ENCODE measurements at regions not wholly inside any gene's neighbourhood (a gene's known extent, or its start where the extent isn't known, plus 50 kb on each side); places are given as distances from the start of the nearest gene placed in this dataset.

DNA sequence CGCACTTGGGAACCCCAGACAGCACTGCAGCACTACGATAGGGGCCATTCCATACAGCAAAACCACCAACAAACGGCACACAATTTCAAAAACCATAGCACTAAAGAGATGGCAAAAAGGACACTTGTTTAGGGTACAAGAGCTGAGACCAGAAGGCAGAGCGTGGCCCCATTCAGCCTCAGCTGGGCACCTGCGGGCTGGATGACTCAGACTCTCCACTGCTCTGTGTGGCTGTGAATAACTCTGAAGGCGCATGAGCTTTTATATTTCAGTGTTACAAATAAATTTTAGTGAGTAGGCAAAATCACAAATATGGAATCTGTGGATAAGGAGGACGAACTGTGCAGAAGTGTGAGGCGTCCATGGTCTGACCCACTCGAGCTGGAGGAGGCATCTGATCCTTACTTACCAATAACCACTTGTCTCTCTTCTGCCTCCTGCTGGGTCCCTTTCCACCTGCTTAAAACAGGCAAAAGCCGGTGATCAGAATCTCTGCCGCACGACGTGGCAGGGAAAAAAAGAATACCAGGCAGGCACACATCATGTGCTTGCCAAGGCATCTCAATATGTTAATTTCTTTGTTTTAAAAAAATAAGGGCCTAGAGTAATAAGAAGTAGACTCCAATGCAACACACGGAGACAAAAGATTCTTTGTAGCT, 325.7 kb downstream of the SHANK2 start:
- TF ChIP-seq POLR2A (IDR thresholded peaks at IDR 0.05; ENCODE audit: low read depth, low read length) = no peak
- DNase-seq (ENCODE audit: insufficient read length, low spot score) (no peak), FAIRE-seq (no peak)

DNA sequence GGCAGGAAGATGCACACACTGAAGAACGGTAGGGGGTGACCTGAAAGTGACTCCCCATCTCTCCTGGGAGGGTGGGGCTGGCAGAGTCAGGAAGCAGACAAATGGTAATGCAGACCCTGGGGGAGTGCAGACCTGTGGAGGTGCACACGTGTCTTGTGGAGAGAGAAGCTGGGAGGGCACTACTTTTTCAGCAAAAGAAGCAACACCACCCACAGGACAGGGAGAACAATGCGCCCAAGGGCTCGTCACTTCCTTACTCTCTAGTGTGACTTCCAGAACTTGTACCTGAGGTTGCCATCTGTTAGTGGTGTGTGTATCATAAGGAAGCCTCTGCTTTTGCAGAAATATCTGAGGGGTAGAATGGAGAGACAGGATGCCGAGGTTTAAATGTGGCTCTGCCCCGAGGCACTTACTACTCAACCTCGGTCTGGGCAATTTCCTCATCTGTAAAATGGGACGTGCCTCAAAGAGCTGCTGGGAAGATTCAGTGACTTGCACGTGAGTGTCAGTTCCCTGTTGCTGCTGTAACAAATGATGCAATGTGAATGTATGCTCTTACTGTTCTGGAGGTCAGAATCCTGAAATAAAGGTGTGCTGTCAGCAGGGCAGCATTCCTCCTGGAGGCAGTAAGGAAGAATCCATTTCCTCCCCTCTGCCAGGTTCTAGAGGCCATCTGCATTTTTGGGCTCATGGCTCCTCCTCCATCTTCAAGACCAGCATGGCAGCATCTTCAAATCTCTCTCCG, 323.4 kb downstream of the SHANK2 start:
- DNase-seq (ENCODE audit: insufficient read length, low spot score) = no peak
- TF ChIP-seq POLR2A (IDR thresholded peaks at IDR 0.05; ENCODE audit: low read depth, low read length) = no peak
- no peak for FAIRE-seq

GRCh38 chr11:70930215-70930614, 322.2 kb downstream of the SHANK2 start:
- TF ChIP-seq POLR2A (IDR thresholded peaks at IDR 0.05; ENCODE audit: low read depth, low read length) = no peak
- DNase-seq (ENCODE audit: insufficient read length, low spot score) = no peak
- FAIRE-seq = no peak

DNA sequence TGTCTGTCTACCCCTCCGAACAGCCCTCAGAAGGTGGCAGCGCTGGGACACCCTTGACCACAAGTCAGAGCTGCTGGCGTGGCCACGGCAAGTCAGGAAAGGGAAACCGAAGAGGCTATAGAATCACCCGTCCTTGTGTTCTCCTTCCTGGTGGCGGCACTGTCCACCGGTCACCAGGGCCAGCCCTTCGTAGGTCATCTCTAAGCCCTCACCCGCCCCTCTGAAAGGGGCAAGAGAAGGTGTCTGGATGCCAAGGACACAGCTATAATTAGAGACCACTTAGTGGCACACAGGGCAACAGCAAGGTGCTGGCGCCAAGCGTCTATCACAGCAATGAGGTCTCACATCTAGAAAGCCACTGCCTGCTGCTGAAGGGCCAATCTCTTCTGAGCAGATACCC, 320.9 kb downstream of the SHANK2 start:
- DNase-seq (ENCODE audit: insufficient read length, low spot score) (no peak), FAIRE-seq (no peak)
- no peak for TF ChIP-seq POLR2A (IDR thresholded peaks at IDR 0.05; ENCODE audit: low read depth, low read length)

GRCh38 chr11:70933981-70934583, 318.3 kb downstream of the SHANK2 start:
- TF ChIP-seq POLR2A (IDR thresholded peaks at IDR 0.05; ENCODE audit: low read depth, low read length) = no peak
- DNase-seq (ENCODE audit: insufficient read length, low spot score) (no peak), FAIRE-seq (no peak)

DNA sequence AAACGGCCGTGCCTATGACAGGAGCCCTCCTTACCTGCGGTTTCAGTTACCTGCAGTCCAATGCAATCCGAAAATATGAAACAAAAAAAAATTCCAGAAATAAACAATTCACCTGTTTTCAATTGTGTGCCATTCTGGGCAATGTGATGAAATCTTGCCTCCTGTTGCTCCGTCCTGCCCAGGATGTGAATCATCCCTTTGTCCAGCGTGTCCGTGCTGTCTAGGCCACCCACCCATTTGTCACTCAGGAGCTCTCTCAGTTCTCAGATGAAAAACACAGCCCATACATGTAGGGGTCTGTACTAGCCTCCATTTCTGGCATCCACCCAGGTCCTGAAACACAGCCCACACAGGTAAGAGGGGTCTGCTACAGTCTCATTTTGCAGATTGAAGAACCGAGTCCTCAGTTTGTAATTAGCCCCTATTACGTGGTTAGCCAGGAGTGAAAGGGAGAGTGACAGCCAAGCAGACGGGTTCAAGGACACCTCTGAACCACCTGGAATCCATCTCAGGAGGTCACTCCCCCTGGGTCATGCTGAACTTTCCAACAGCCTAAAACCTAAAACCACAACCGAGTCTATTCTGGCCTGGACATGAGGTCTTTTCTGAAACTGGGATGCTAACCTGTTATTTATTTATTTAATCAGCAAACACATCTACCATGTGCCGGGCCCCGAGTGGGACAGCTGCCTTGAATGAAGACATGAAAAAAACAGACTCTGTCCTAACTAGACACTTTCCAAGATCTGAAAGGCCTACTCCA, 317.2 kb downstream of the SHANK2 start:
- DNase-seq (ENCODE audit: insufficient read length, low spot score) = no peak
- no peak for TF ChIP-seq POLR2A (IDR thresholded peaks at IDR 0.05; ENCODE audit: low read depth, low read length)
- FAIRE-seq = no peak

- FAIRE-seq (no peak), DNase-seq (ENCODE audit: insufficient read length, low spot score) (no peak)
- TF ChIP-seq POLR2A (IDR thresholded peaks at IDR 0.05; ENCODE audit: low read depth, low read length) = no peak
Observed at GRCh38 chr11:70942593-70942992, 309.8 kb downstream of the SHANK2 start.

GRCh38 chr11:70944141-70944540, 308.2 kb downstream of the SHANK2 start:
- DNase-seq (ENCODE audit: insufficient read length, low spot score) = no peak
- no peak for FAIRE-seq
- no peak for TF ChIP-seq POLR2A (IDR thresholded peaks at IDR 0.05; ENCODE audit: low read depth, low read length)

GRCh38 chr11:70944636-70945035, 307.7 kb downstream of the SHANK2 start:
- no peak for FAIRE-seq
- TF ChIP-seq POLR2A (IDR thresholded peaks at IDR 0.05; ENCODE audit: low read depth, low read length) = no peak
- DNase-seq (ENCODE audit: insufficient read length, low spot score) = no peak

DNA sequence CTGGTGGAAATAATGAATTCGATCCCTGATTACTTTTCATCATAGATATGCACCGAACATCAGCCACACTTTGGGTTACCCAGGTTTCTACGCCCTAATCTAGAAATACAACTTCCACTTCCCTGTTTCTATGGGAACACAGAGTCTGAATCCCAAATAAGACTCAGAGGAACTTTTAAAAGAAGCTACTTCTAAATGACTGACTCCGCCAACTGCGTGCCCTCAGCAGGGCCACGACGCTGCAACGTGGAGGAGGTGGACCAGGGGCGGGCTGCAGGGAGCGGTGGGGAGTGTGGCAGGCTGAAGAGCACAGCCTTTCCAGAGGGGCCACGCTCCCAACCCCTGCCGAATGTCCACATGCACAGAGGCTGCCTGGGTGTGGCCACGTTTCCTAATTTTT, 304.0 kb downstream of the SHANK2 start:
- DNase-seq (ENCODE audit: insufficient read length, low spot score) = no peak
- no peak for FAIRE-seq
- no peak for TF ChIP-seq POLR2A (IDR thresholded peaks at IDR 0.05; ENCODE audit: low read depth, low read length)

DNA sequence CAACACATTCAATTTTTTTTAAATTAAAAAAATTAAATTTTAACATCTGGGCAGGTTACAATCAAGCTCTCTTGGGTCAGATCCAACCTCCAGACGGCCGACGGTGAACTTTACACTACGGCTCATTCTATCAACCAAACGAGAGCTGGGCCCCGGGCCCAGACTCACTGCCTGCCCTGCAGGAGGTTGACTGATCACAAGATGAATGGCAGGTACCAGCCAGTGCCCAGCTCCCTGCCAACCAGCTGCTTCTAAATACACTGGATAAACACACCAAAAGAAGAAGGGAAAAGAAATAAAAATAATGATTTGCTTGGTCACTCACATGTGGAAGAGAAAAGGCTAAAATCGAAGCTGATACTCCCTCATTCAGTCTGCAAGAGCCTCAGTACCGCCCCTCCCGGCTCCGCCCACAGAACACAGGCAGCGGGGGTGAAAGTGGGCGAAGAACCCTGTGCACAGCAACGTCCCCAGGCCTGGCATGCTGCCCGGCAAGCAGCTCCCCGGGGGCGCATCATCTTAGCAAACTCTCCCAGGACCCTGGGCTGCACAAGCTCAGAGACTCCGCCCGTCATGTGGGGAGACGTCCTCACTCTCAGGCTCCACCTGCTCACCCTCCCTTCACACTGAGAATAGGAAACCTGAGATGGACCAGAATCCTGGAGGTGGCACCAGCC, 303.4 kb downstream of the SHANK2 start:
- no peak for FAIRE-seq
- no peak for DNase-seq (ENCODE audit: insufficient read length, low spot score)
- TF ChIP-seq POLR2A (IDR thresholded peaks at IDR 0.05; ENCODE audit: low read depth, low read length) = no peak

DNA sequence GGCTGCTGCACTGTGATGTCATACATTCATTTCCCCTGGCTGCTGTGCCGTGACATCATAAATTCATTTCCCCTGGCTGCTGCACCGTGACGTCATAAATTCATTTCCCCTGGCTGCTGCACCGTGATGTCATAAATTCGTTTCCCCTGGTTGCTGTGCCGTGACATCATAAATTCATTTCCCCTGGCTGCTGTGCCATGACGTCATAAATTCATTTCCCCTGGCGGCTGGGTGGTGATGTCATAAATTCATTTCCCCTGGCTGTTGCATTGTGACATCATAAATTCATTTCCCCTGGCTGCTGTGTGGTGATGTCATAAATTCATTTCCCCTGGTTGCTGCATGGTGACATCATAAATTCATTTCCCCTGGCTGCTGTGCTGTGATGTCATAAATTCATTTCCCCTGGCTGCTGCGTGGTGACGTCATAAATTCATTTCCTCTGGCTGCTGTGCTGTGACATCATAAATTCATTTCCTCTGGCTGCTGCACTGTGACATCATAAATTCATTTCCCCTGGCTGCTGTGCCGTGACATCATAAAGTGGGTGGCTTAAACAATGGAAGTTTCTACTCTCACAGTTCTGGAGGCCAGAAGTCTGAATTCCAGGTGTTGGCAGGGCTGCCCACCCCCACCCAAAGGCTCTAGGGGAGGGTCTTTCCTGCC, 301.1 kb downstream of the SHANK2 start:
- no peak for DNase-seq (ENCODE audit: insufficient read length, low spot score)
- no peak for TF ChIP-seq POLR2A (IDR thresholded peaks at IDR 0.05; ENCODE audit: low read depth, low read length)
- FAIRE-seq = no peak

GRCh38 chr11:70952191-70952590, 300.2 kb downstream of the SHANK2 start:
- TF ChIP-seq POLR2A (IDR thresholded peaks at IDR 0.05; ENCODE audit: low read depth, low read length) = no peak
- no peak for FAIRE-seq

More at GRCh38 chr11:70952191-70952590, 300.2 kb downstream of the SHANK2 start:
- no peak for DNase-seq (ENCODE audit: insufficient read length, low spot score)
